Urothelium cell line (cell line): ENCODE measurements at regions not wholly inside any gene's neighbourhood (a gene's known extent, or its start where the extent isn't known, plus 50 kb on each side); places are given as distances from the start of the nearest gene placed in this dataset.

Source experiments
- DNase-seq: peaks from one replicate; pipeline ENCODE4 v3.0.0; 2011; ENCODE audit warnings: low spot score, mixed read lengths
- FAIRE-seq: peaks from 2 replicates; lab custom pipeline; 2011; peaks lifted over from hg19 to GRCh38; lab: Jason Lieb, UNC

- FAIRE-seq (no peak), DNase-seq (no peak)
These were observed 155.8 kb upstream of the ZEB2 start for GRCh38 chr2:144675731-144676130.

GRCh38 chr2:144675331-144675730 is 155.4 kb upstream of the ZEB2 start:
- DNase-seq, result no peak
- FAIRE-seq, result no peak

GRCh38 chr2:144674071-144674470 is 154.2 kb upstream of the ZEB2 start:
- FAIRE-seq, result no peak
- no peak for DNase-seq

- FAIRE-seq, result no peak
- DNase-seq, result no peak
These were observed 153.5 kb upstream of the ZEB2 start for GRCh38 chr2:144673456-144673855.

GRCh38 chr2:144671695-144672455 is 152.0 kb upstream of the ZEB2 start:
- FAIRE-seq (no peak), DNase-seq (no peak)

GRCh38 chr2:144670738-144671137 is 150.8 kb upstream of the ZEB2 start:
- no peak for DNase-seq
- no peak for FAIRE-seq

GRCh38 chr2:144670080-144670479 is 150.2 kb upstream of the ZEB2 start:
- no peak for DNase-seq
- no peak for FAIRE-seq

- FAIRE-seq (no peak), DNase-seq (no peak)
These were observed 149.5 kb upstream of the ZEB2 start for GRCh38 chr2:144669196-144669987.

- FAIRE-seq (no peak), DNase-seq (no peak)
These were observed 148.7 kb upstream of the ZEB2 start for GRCh38 chr2:144668493-144669110.

- no peak for DNase-seq
- no peak for FAIRE-seq
These were observed 146.1 kb upstream of the ZEB2 start for GRCh38 chr2:144666032-144666431.

- DNase-seq (no peak), FAIRE-seq (no peak)
These were observed 143.3 kb upstream of the ZEB2 start for GRCh38 chr2:144663207-144663606.

GRCh38 chr2:144660518-144661316 is 140.8 kb upstream of the ZEB2 start:
- no peak for FAIRE-seq
- DNase-seq, result no peak

- peak; percentile 71 for DNase-seq
- FAIRE-seq, result peak; percentile 46
These were observed 139.9 kb upstream of the ZEB2 start for GRCh38 chr2:144659731-144660275.

- no peak for DNase-seq
These were observed 134.6 kb upstream of the ZEB2 start for GRCh38 chr2:144654523-144654922.

GRCh38 chr2:144650907-144651306 is 131.0 kb upstream of the ZEB2 start:
- DNase-seq (no peak), FAIRE-seq (no peak)

More at GRCh38 chr2:144654523-144654922, 134.6 kb upstream of the ZEB2 start:
- no peak for FAIRE-seq

GRCh38 chr2:144648837-144649465 is 129.0 kb upstream of the ZEB2 start:
- DNase-seq, result no peak
- FAIRE-seq, result no peak

GRCh38 chr2:144645083-144645778 is 125.3 kb upstream of the ZEB2 start:
- FAIRE-seq (no peak), DNase-seq (no peak)

- FAIRE-seq (no peak), DNase-seq (no peak)
These were observed 124.6 kb upstream of the ZEB2 start for GRCh38 chr2:144644549-144644948.

GRCh38 chr2:144643537-144644336 is 123.8 kb upstream of the ZEB2 start:
- DNase-seq (no peak), FAIRE-seq (no peak)
